Neural progenitor cell (in vitro differentiated cells): ENCODE measurements at regions not wholly inside any gene's neighbourhood (a gene's known extent, or its start where the extent isn't known, plus 50 kb on each side); places are given as distances from the start of the nearest gene placed in this dataset.

Experiments
- EZH2 ChIP-seq: fragments of 200-600 bp; sonication (generic); IDR thresholded peaks from 2 replicates; pipeline ENCODE4 v1.6.1; 2017; ENCODE audit warnings: antibody characterized with exemption, mild to moderate bottlenecking, moderate library complexity
- EZH2phosphoT487 ChIP-seq: fragments of 200-600 bp; sonication (generic); IDR thresholded peaks from 2 replicates; pipeline ENCODE4 v1.6.1; 2017; ENCODE audit warnings: antibody characterized with exemption
- TF ChIP-seq, protein P1 (sequence below): fragments of 200-600 bp; sonication (generic); IDR thresholded peaks from 2 replicates; pipeline ENCODE4 v1.5.1; 2017; ENCODE audit warnings: antibody characterized with exemption, mild to moderate bottlenecking

DNA sequence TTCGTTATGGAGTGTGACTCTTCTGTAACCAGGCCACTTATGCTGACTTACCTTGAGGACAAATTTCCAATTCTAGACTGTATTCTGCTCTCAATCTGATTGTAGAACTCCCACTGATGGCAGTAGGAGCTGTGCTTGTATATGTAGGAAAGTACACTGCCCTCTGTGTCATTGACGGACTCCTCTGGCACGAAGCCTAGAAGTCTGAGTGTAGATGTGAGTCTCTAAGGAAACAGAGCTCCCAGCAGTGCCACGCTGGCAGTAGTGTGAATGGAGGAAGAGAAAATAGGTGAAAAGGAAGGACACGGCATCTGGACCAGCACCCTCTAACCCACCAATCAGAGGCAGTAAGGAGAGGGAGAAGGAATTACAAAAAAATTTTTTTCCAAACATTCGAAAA, 130.4 kb upstream of the ADGRL2 start:
- TF ChIP-seq EZH2 (no peak), EZH2phosphoT487 (no peak)
- TF ChIP-seq, protein P1, sequence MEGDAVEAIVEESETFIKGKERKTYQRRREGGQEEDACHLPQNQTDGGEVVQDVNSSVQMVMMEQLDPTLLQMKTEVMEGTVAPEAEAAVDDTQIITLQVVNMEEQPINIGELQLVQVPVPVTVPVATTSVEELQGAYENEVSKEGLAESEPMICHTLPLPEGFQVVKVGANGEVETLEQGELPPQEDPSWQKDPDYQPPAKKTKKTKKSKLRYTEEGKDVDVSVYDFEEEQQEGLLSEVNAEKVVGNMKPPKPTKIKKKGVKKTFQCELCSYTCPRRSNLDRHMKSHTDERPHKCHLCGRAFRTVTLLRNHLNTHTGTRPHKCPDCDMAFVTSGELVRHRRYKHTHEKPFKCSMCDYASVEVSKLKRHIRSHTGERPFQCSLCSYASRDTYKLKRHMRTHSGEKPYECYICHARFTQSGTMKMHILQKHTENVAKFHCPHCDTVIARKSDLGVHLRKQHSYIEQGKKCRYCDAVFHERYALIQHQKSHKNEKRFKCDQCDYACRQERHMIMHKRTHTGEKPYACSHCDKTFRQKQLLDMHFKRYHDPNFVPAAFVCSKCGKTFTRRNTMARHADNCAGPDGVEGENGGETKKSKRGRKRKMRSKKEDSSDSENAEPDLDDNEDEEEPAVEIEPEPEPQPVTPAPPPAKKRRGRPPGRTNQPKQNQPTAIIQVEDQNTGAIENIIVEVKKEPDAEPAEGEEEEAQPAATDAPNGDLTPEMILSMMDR: no peak
